ENCODE measurements at regions not wholly inside any gene's neighbourhood (a gene's known extent, or its start where the extent isn't known, plus 50 kb on each side); places are given as distances from the start of the nearest gene placed in this dataset.

GRCh38 chr12:115806000-115806399 is 471.5 kb downstream of the MED13L start:
- H3K4me3 ChIP-seq (replicated peaks in 1 of 2; ENCODE audit: low read depth in 2 of 2, low read length in 2 of 2) = no peak overlapping the region
- TF ChIP-seq CTCF (IDR thresholded peaks at IDR 0.05; ENCODE audit: low read depth, low read length) = no peak
- no peak for DNase-seq (ENCODE audit: low read depth in 2 of 2)

- no peak overlapping the region for H3K4me3 ChIP-seq (replicated peaks in 1 of 2; ENCODE audit: low read depth in 2 of 2, low read length in 2 of 2)
- DNase-seq (ENCODE audit: low read depth in 2 of 2) = no peak
- TF ChIP-seq CTCF (IDR thresholded peaks at IDR 0.05; ENCODE audit: low read depth, low read length) = no peak
Measured at GRCh38 chr12:115802767-115803166, 474.7 kb downstream of the MED13L start.

- TF ChIP-seq CTCF (IDR thresholded peaks at IDR 0.05; ENCODE audit: low read depth, low read length) = no peak
- H3K4me3 ChIP-seq (replicated peaks in 1 of 2; ENCODE audit: low read depth in 2 of 2, low read length in 2 of 2) = no peak overlapping the region
- no peak for DNase-seq (ENCODE audit: low read depth in 2 of 2)
Measured at GRCh38 chr12:115801871-115802270, 475.6 kb downstream of the MED13L start.

- no peak for DNase-seq (ENCODE audit: low read depth in 2 of 2)
- no peak for TF ChIP-seq CTCF (IDR thresholded peaks at IDR 0.05; ENCODE audit: low read depth, low read length)
- no peak overlapping the region for H3K4me3 ChIP-seq (replicated peaks in 1 of 2; ENCODE audit: low read depth in 2 of 2, low read length in 2 of 2)
Measured at GRCh38 chr12:115799610-115800009, 477.9 kb downstream of the MED13L start.

- no peak for TF ChIP-seq CTCF (IDR thresholded peaks at IDR 0.05; ENCODE audit: low read depth, low read length)
- no peak for DNase-seq (ENCODE audit: low read depth in 2 of 2)
- H3K4me3 ChIP-seq (replicated peaks in 1 of 2; ENCODE audit: low read depth in 2 of 2, low read length in 2 of 2) = no peak overlapping the region
Measured at GRCh38 chr12:115798309-115798917, 479.1 kb downstream of the MED13L start.

- DNase-seq (ENCODE audit: low read depth in 2 of 2) = no peak
Measured at GRCh38 chr12:115794659-115795081, 482.8 kb downstream of the MED13L start.

More at GRCh38 chr12:115794659-115795081, 482.8 kb downstream of the MED13L start:
- H3K4me3 ChIP-seq (replicated peaks in 1 of 2; ENCODE audit: low read depth in 2 of 2, low read length in 2 of 2) = no peak overlapping the region
- no peak for TF ChIP-seq CTCF (IDR thresholded peaks at IDR 0.05; ENCODE audit: low read depth, low read length)
